Ectodermal cell (in vitro differentiated cells): ENCODE measurements at regions not wholly inside any gene's neighbourhood (a gene's known extent, or its start where the extent isn't known, plus 50 kb on each side); places are given as distances from the start of the nearest gene placed in this dataset.

Source experiments
- H3K27ac ChIP-seq: 2 replicates; pipeline ENCODE4 v1.7.0; 2013; ENCODE audit warnings: mild to moderate bottlenecking, low read depth, low read length; ENCODE audit not compliant: insufficient read depth, poor library complexity, severe bottlenecking
- H3K27me3 ChIP-seq: 2 replicates; pipeline ENCODE4 v1.7.0; 2013; ENCODE audit warnings: mild to moderate bottlenecking, low read length; ENCODE audit not compliant: insufficient read depth, control insufficient read depth, poor library complexity, severe bottlenecking
- H3K36me3 ChIP-seq: one replicate; pipeline ENCODE4 v1.7.0; 2013; ENCODE audit warnings: low read length; ENCODE audit not compliant: control insufficient read depth, insufficient read depth
- H3K4me1 ChIP-seq: one replicate; pipeline ENCODE4 v1.7.0; 2013; ENCODE audit warnings: low read length; ENCODE audit not compliant: control insufficient read depth, insufficient read depth
- H3K4me3 ChIP-seq: 2 replicates; pipeline ENCODE4 v1.7.0; 2013; ENCODE audit warnings: low read depth, low read length, control low read depth; ENCODE audit not compliant: insufficient read depth
- H3K9me3 ChIP-seq: 2 replicates; pipeline ENCODE4 v1.7.0; 2013; ENCODE audit warnings: mild to moderate bottlenecking, low read length, moderate library complexity; ENCODE audit not compliant: control insufficient read depth
- WGBS, 2 experiments: methylation state at CpG; one replicate each; pipeline ENCODE4 v1.1.7; 2013; ENCODE audit warnings: missing lambda C conversion rate in 2 of 2; 5-methylcytosine and 5-hydroxymethylcytosine counted together

DNA sequence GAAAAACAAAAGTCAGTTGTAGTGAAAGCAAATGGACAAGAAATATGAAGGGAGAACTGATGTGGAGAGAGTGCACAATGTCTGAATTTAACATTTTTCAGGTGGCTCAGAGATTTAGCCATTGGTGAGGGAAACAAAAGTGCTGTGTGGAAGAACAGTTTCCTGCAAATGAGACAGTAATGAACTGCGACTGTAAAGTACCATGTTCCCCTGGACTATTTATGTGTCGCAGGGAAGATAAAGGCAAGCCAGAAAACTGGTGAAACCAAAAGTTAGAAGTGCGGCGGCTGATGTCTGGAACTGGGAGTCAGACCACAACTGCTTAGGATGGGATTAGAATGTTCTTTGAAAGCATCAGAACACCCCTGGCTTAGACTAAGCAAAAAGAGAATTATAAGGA, 905.1 kb upstream of the MAN1A1 start:
- 96% methylated on average over 4 of the region's 4 CpGs for WGBS, 2 experiments
- H3K4me1 ChIP-seq: no peaks in the 10 kb centered on the region

GRCh38 chr6:120248451-120248850, 898.9 kb upstream of the MAN1A1 start:
- H3K36me3 ChIP-seq: no peaks in the 10 kb centered on the region
- H3K9me3 ChIP-seq: no peaks in the 10 kb centered on the region
- 76 to 90% methylated on average over 1 to 2 of the region's 3 CpGs for WGBS, 2 experiments
- no peaks in the 10 kb centered on the region for H3K27me3 ChIP-seq
- H3K4me3 ChIP-seq: no peak overlapping the region
- H3K4me1 ChIP-seq: no peaks in the 10 kb centered on the region
- H3K27ac ChIP-seq: no peak overlapping the region

More for the DNA sequence above, 905.1 kb upstream of the MAN1A1 start:
- Histone ChIP-seq H3K4me3 (no peak overlapping the region), H3K27me3 (no peaks in the 10 kb centered on the region), H3K27ac (no peak overlapping the region), H3K9me3 (no peaks in the 10 kb centered on the region), H3K36me3 (no peaks in the 10 kb centered on the region)

DNA sequence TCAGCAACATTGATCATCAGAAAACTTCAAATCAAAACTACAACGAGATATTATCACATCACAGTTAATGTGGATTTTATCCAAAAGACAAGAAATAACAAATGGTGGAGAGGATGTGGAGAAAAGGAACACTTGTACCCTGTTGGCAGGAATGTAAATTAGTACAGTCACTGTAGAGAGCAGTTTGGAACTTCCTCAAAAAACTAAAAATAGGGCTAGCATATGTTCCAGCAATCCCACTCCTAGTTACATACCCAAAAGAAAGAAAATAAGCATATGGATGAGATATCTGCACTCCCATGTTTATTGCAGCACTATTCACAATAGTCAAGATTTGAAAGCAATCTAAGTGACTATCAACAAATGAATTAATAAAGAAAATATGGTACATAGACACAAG, 887.7 kb upstream of the MAN1A1 start:
- Histone ChIP-seq H3K4me1 (no peaks in the 10 kb centered on the region), H3K27me3 (no peaks in the 10 kb centered on the region), H3K36me3 (no peaks in the 10 kb centered on the region), H3K9me3 (no peaks in the 10 kb centered on the region), H3K27ac (no peak overlapping the region), H3K4me3 (no peak overlapping the region)
- 100% methylated on average over 1 of the region's 1 CpG; no CpG with 5 or more reads in 1 of the 2 experiments for WGBS, 2 experiments

DNA sequence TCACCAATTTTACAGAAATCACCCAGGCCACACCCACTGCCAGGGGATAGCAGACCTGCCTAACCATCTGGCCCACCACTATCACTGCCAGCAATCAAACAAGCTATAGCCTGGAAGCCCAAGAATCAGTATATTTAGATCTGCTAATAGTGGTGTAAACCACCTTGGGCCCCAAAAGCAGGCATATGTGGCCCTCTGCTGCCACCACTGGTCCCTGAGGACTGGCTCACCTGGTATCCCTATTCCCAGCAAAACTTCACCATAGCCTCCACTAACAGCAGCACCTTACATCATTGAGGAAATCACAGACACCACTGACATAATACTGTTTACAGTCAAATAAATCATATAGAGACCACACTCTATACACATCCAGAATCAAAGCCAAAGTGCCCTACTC, 880.4 kb upstream of the MAN1A1 start:
- no peaks in the 10 kb centered on the region for H3K9me3 ChIP-seq
- H3K4me3 ChIP-seq: no peak overlapping the region
- H3K27me3 ChIP-seq: no peaks in the 10 kb centered on the region
- no peaks in the 10 kb centered on the region for H3K4me1 ChIP-seq
- no peaks in the 10 kb centered on the region for H3K36me3 ChIP-seq
- H3K27ac ChIP-seq: no peak overlapping the region

DNA sequence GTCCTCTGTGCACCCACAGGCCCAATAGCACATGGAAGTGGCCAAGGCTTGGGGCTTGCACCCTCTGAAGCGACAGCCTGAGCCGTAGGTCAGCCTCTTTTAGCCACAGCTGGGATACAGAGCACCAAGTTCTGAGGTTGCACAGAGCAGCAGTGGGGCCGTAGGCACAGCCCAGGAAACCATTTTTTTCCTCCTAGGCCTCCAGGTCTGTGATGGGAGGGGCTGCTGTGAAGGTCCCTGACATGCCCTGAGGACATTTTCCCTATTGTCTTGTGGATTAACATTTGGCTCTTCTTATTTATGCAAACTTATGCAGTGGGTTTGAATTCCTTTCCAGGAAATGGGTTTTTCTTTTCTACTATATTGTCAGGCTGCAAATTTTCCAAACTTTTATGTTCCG, 878.7 kb upstream of the MAN1A1 start:
- 87 to 94% methylated on average over 4 of the region's 4 CpGs for WGBS, 2 experiments
- Histone ChIP-seq H3K9me3 (no peaks in the 10 kb centered on the region), H3K4me3 (no peak overlapping the region), H3K27me3 (no peaks in the 10 kb centered on the region), H3K4me1 (no peaks in the 10 kb centered on the region), H3K36me3 (no peaks in the 10 kb centered on the region), H3K27ac (no peak overlapping the region)

DNA sequence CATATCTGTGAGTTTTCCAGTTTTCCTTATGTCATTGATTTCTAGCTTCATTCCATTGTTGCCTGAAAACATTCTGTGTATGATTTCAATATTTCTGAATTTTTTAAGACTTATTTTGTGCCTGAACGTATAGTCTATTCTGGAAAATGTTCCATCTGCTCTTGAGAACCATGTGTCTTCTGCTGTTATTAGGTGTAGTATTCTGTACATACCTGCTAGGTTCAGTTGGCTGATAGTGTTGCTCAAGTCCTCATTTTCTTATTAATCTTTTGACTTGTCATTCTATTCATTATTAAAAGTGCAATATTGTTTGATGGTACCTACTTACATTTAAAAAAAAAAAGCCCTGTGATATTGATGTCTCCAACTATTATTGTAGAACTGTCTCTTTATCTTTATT, 869.8 kb upstream of the MAN1A1 start:
- H3K36me3 ChIP-seq: no peaks in the 10 kb centered on the region
- WGBS, 2 experiments: 87 to 94% methylated on average over 1 of the region's 1 CpG
- H3K4me3 ChIP-seq: no peak overlapping the region
- no peak overlapping the region for H3K27ac ChIP-seq
- H3K4me1 ChIP-seq: no peaks in the 10 kb centered on the region
- H3K9me3 ChIP-seq: no peaks in the 10 kb centered on the region
- no peaks in the 10 kb centered on the region for H3K27me3 ChIP-seq

- Histone ChIP-seq H3K9me3 (no peaks in the 10 kb centered on the region), H3K27ac (no peak overlapping the region), H3K36me3 (no peaks in the 10 kb centered on the region), H3K4me1 (no peaks in the 10 kb centered on the region), H3K27me3 (no peaks in the 10 kb centered on the region), H3K4me3 (no peak overlapping the region)
Observed at GRCh38 chr6:120214088-120214499, 864.5 kb upstream of the MAN1A1 start.

DNA sequence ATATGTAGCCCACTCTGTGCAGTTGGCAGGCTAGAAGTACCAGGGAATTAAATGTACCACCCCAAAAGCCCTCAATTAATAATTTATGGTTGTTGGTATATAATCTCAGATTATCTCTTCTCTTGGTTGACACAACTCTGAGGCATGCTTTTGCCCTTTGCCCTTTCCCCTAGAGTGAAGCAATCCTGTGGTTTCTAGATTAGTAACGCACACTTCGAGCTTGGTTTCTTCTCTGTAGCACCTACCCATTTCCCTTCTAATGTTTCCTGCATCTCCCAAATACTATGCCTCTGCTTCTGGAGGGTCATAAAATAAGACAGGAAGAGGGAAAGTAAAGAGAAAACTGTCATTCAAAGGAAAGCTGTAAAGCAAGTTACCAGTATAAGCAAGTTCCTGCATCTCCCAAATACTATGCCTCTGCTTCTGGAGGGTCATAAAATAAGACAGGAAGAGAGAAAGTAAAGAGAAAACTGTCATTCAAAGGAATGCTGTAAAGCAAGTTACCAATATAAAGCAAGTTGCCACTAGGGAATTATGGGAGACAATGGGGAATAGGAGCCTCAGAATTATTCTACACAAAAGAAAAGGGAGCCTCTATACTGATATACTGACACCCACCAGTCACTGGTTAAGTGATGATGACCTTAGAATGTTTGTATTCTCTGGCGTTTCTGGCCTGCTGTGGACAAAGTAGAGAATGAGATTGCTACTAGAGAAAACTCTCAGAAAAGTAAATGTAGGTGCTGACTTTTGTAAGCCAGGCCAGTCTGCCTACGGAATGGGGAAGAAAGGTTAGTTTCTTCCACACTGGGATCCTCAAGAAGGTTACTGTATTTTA, 862.6 kb upstream of the MAN1A1 start:
- H3K4me3 ChIP-seq: no peak overlapping the region
- H3K36me3 ChIP-seq: no peaks in the 10 kb centered on the region
- H3K27ac ChIP-seq: no peak overlapping the region
- no peaks in the 10 kb centered on the region for H3K9me3 ChIP-seq
- no peaks in the 10 kb centered on the region for H3K27me3 ChIP-seq
- WGBS, 2 experiments: 84 to 90% methylated on average over 4 of the region's 4 CpGs
- H3K4me1 ChIP-seq: no peaks in the 10 kb centered on the region

DNA sequence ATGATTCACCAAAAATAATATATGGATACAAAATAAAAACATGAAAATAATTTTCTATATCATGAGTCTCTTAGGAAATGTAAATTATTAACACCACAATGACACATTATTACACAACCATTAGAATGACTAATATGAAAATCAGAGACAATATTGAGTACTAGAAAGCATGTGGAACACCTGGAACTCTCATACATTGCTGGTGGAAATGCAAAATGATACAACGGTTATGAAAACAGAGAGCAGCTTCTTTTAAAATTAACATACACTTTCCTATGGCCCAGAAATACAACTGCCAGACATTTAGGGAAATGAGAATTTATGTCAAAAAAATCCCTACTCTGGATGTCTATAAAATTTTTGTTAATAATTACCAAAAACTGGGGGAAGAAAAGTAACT, 853.3 kb upstream of the MAN1A1 start:
- WGBS, 2 experiments: 100% methylated on average over 1 of the region's 1 CpG; no CpG with 5 or more reads in 1 of the 2 experiments
- no peaks in the 10 kb centered on the region for H3K4me1 ChIP-seq

GRCh38 chr6:120200853-120201252, 851.3 kb upstream of the MAN1A1 start:
- no peaks in the 10 kb centered on the region for H3K4me1 ChIP-seq
- 95% methylated on average over 2 of the region's 2 CpGs for WGBS, 2 experiments
- H3K27me3 ChIP-seq: no peaks in the 10 kb centered on the region
- H3K27ac ChIP-seq: no peak overlapping the region
- H3K4me3 ChIP-seq: no peak overlapping the region
- H3K9me3 ChIP-seq: no peaks in the 10 kb centered on the region
- no peaks in the 10 kb centered on the region for H3K36me3 ChIP-seq

More for the DNA sequence above, 853.3 kb upstream of the MAN1A1 start:
- no peaks in the 10 kb centered on the region for H3K27me3 ChIP-seq
- no peaks in the 10 kb centered on the region for H3K9me3 ChIP-seq
- H3K27ac ChIP-seq: no peak overlapping the region
- H3K36me3 ChIP-seq: no peaks in the 10 kb centered on the region
- no peak overlapping the region for H3K4me3 ChIP-seq
